AG09309 (cell line): ENCODE measurements at regions not wholly inside any gene's neighbourhood (a gene's known extent, or its start where the extent isn't known, plus 50 kb on each side); places are given as distances from the start of the nearest gene placed in this dataset.

ENCODE experiments used
- DNase-seq: peaks from one replicate; pipeline ENCODE4 v3.0.0-alpha.2; 2010; ENCODE audit warnings: low read depth
- H3K4me3 ChIP-seq: 2 replicates; pipeline ENCODE4 v1.5.1; 2011; ENCODE audit warnings: mild to moderate bottlenecking, low read depth, low read length, moderate library complexity; ENCODE audit not compliant: control insufficient read depth
- CTCF ChIP-seq: IDR thresholded peaks from 2 replicates; pipeline ENCODE4 v1.5.1; 2011; ENCODE audit warnings: mild to moderate bottlenecking, low read depth, low read length, inconsistent platforms; ENCODE audit not compliant: insufficient read depth, control insufficient read depth; ENCODE audit errors: missing control alignments

- TF ChIP-seq CTCF = no peak
- no peak overlapping the region for H3K4me3 ChIP-seq
- no peak for DNase-seq
Measured at GRCh38 chr6:90993770-90994169, 406.9 kb upstream of the MAP3K7 start.

- no peak for TF ChIP-seq CTCF
- H3K4me3 ChIP-seq = no peak overlapping the region
- DNase-seq = no peak
Measured at GRCh38 chr6:90989763-90990162, 402.9 kb upstream of the MAP3K7 start.

- DNase-seq = no peak
- TF ChIP-seq CTCF = no peak
- no peak overlapping the region for H3K4me3 ChIP-seq
Measured at GRCh38 chr6:90984066-90984465, 397.2 kb upstream of the MAP3K7 start.

GRCh38 chr6:90983462-90983861 lies 396.6 kb upstream of the MAP3K7 start:
- no peak for TF ChIP-seq CTCF
- no peak for DNase-seq
- no peak overlapping the region for H3K4me3 ChIP-seq

GRCh38 chr6:90982581-90982980 lies 395.7 kb upstream of the MAP3K7 start:
- no peak for TF ChIP-seq CTCF
- no peak for DNase-seq
- H3K4me3 ChIP-seq = no peak overlapping the region

GRCh38 chr6:90982051-90982450 lies 395.2 kb upstream of the MAP3K7 start:
- DNase-seq = no peak
- no peak for TF ChIP-seq CTCF

GRCh38 chr6:90978046-90978445 lies 391.2 kb upstream of the MAP3K7 start:
- no peak for DNase-seq
- H3K4me3 ChIP-seq = no peak overlapping the region
- TF ChIP-seq CTCF = no peak

More at GRCh38 chr6:90982051-90982450, 395.2 kb upstream of the MAP3K7 start:
- H3K4me3 ChIP-seq = no peak overlapping the region
